Skeletal muscle tissue (tissue), 3 donors: ENCODE measurements at regions not wholly inside any gene's neighbourhood (a gene's known extent, or its start where the extent isn't known, plus 50 kb on each side); places are given as distances from the start of the nearest gene placed in this dataset.

Experiments
- H3K27ac ChIP-seq: one replicate; pipeline ENCODE4 v1.7.0; 2013; ENCODE audit warnings: mild to moderate bottlenecking, low read depth, low read length, inconsistent platforms
- H3K27me3 ChIP-seq, 3 donors: one replicate each; pipeline ENCODE4 v1.7.0; 2013; ENCODE audit warnings: low read length in 3 of 3; ENCODE audit not compliant: control insufficient read depth in 3 of 3, insufficient read depth in 3 of 3
- H3K36me3 ChIP-seq, 3 donors: one replicate each; pipeline ENCODE4 v1.7.0; 2013; ENCODE audit warnings: low read length in 3 of 3; ENCODE audit not compliant: control insufficient read depth in 3 of 3, insufficient read depth in 3 of 3
- H3K4me1 ChIP-seq, 3 donors: one replicate each; pipeline ENCODE4 v1.7.0; 2013; ENCODE audit warnings: low read length in 3 of 3, mild to moderate bottlenecking in 3 of 3; ENCODE audit not compliant: control insufficient read depth in 3 of 3, insufficient read depth in 3 of 3
- H3K4me3 ChIP-seq, 3 donors: one replicate each; pipeline ENCODE4 v1.7.0; 2013; ENCODE audit warnings: low read length in 3 of 3
- H3K9ac ChIP-seq, 3 donors: one replicate each; pipeline ENCODE4 v1.7.0; 2013; ENCODE audit warnings: low read length in 3 of 3, mild to moderate bottlenecking in 3 of 3, moderate library complexity in 2 of 3, low read depth in 1 of 3
- H3K9me3 ChIP-seq, 3 donors: one replicate each; pipeline ENCODE4 v1.7.0; 2013; ENCODE audit warnings: low read length in 3 of 3; ENCODE audit not compliant: control insufficient read depth in 3 of 3
- donor health status: Osteomylitis.

GRCh38 chr1:29838738-29839320 is 602.5 kb downstream of the PTPRU start:
- H3K27me3 ChIP-seq = peaks cover 0 to 21% (median 10%) of the 10 kb centered on the region in 3 donors
- peaks cover 0 to 7% (median 2%) of the 10 kb centered on the region in 3 donors for H3K9me3 ChIP-seq
- no peaks in the 10 kb centered on the region for H3K4me1 ChIP-seq
- no peaks in the 10 kb centered on the region for H3K36me3 ChIP-seq
- no peak overlapping the region for H3K27ac ChIP-seq
- H3K4me3 ChIP-seq = no peak overlapping the region
- no peak overlapping the region for H3K9ac ChIP-seq

GRCh38 chr1:29836651-29837646 is 600.6 kb downstream of the PTPRU start:
- no peak overlapping the region for H3K9ac ChIP-seq
- H3K27ac ChIP-seq = no peak overlapping the region
- no peaks in the 10 kb centered on the region for H3K36me3 ChIP-seq
- no peaks in the 10 kb centered on the region for H3K4me1 ChIP-seq
- H3K4me3 ChIP-seq = no peak overlapping the region
- H3K27me3 ChIP-seq = peaks cover 0 to 17% (median 8%) of the 10 kb centered on the region in 3 donors
- peaks cover 0 to 3% (median 2%) of the 10 kb centered on the region in 3 donors for H3K9me3 ChIP-seq

GRCh38 chr1:29835874-29836273 is 599.6 kb downstream of the PTPRU start:
- no peak overlapping the region for H3K4me3 ChIP-seq
- H3K27me3 ChIP-seq = peaks cover 0 to 21% (median 3%) of the 10 kb centered on the region in 3 donors
- H3K9ac ChIP-seq = no peak overlapping the region
- H3K27ac ChIP-seq = no peak overlapping the region
- no peaks in the 10 kb centered on the region for H3K36me3 ChIP-seq
- no peaks in the 10 kb centered on the region for H3K4me1 ChIP-seq
- H3K9me3 ChIP-seq = no peaks in the 10 kb centered on the region

- H3K9me3 ChIP-seq = no peaks in the 10 kb centered on the region
- no peaks in the 10 kb centered on the region for H3K4me1 ChIP-seq
- H3K4me3 ChIP-seq = no peak overlapping the region
- peaks cover 3 to 25% (median 3%) of the 10 kb centered on the region in 3 donors for H3K27me3 ChIP-seq
- no peaks in the 10 kb centered on the region for H3K36me3 ChIP-seq
- H3K27ac ChIP-seq = no peak overlapping the region
- H3K9ac ChIP-seq = no peak overlapping the region
Observed at GRCh38 chr1:29835406-29835805, 599.1 kb downstream of the PTPRU start.

GRCh38 chr1:29833581-29833980 is 597.3 kb downstream of the PTPRU start:
- no peaks in the 10 kb centered on the region for H3K4me1 ChIP-seq
- H3K36me3 ChIP-seq = no peaks in the 10 kb centered on the region
- no peak overlapping the region for H3K4me3 ChIP-seq
- no peak overlapping the region for H3K27ac ChIP-seq
- no peaks in the 10 kb centered on the region for H3K9me3 ChIP-seq
- no peak overlapping the region for H3K9ac ChIP-seq
- H3K27me3 ChIP-seq = peaks cover 14 to 43% (median 21%) of the 10 kb centered on the region in 3 donors

GRCh38 chr1:29832936-29833335 is 596.6 kb downstream of the PTPRU start:
- no peaks in the 10 kb centered on the region for H3K4me1 ChIP-seq
- peaks cover 14 to 49% (median 22%) of the 10 kb centered on the region in 3 donors for H3K27me3 ChIP-seq
- H3K9me3 ChIP-seq = no peaks in the 10 kb centered on the region
- H3K36me3 ChIP-seq = no peaks in the 10 kb centered on the region
- no peak overlapping the region for H3K9ac ChIP-seq
- no peak overlapping the region for H3K27ac ChIP-seq
- no peak overlapping the region for H3K4me3 ChIP-seq

GRCh38 chr1:29832471-29832870 is 596.1 kb downstream of the PTPRU start:
- Histone ChIP-seq H3K4me1 (no peaks in the 10 kb centered on the region), H3K27ac (no peak overlapping the region), H3K9me3 (no peaks in the 10 kb centered on the region), H3K9ac (no peak overlapping the region), H3K27me3 (peaks cover 19 to 54% (median 27%) of the 10 kb centered on the region in 3 donors), H3K4me3 (no peak overlapping the region), H3K36me3 (no peaks in the 10 kb centered on the region)

- Histone ChIP-seq H3K4me1 (no peaks in the 10 kb centered on the region), H3K36me3 (no peaks in the 10 kb centered on the region), H3K27me3 (peaks cover 21 to 60% (median 28%) of the 10 kb centered on the region in 3 donors), H3K9me3 (no peaks in the 10 kb centered on the region), H3K9ac (no peak overlapping the region), H3K4me3 (no peak overlapping the region), H3K27ac (no peak overlapping the region)
Observed at GRCh38 chr1:29831500-29832117, 595.3 kb downstream of the PTPRU start.

GRCh38 chr1:29830916-29831315 is 594.6 kb downstream of the PTPRU start:
- no peak overlapping the region for H3K27ac ChIP-seq
- H3K4me3 ChIP-seq = no peak overlapping the region
- peaks cover 21 to 61% (median 28%) of the 10 kb centered on the region in 3 donors for H3K27me3 ChIP-seq
- H3K36me3 ChIP-seq = no peaks in the 10 kb centered on the region
- no peaks in the 10 kb centered on the region for H3K9me3 ChIP-seq
- no peak overlapping the region for H3K9ac ChIP-seq
- H3K4me1 ChIP-seq = no peaks in the 10 kb centered on the region
